ENCODE measurements at regions not wholly inside any gene's neighbourhood (a gene's known extent, or its start where the extent isn't known, plus 50 kb on each side); places are given as distances from the start of the nearest gene placed in this dataset.

DNA sequence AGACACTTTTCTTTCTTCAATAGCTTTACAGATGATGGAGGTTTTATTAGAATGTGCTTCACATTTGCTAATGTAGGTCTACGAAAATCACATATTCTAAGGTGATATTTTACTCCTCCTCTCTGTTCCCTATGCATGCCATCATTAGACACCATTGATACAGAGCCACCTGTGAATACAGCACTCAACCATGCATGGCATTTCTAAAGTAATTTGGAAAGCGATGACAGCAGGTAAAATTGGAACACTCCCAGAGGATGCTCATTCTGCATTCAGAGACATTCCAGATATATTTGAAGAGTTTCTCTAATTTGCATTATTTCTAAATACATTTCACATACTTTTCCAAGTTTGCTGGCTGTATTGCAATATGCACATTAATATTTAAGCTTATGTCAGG lies 65.3 kb upstream of the RIT2 start:
- DNase-seq (ENCODE audit: low spot score) = no peak
- Histone ChIP-seq H3K27ac (ENCODE audit: low read depth, low read length, poor library complexity, severe bottlenecking) (no peak overlapping the region), H3K4me3 (ENCODE audit: low read depth, low read length, poor library complexity, severe bottlenecking) (no peak overlapping the region), H3K27me3 (replicated peaks; ENCODE audit: insufficient read depth, low read depth, low read length, poor library complexity) (no peaks in the 10 kb centered on the region), H3K36me3 (ENCODE audit: insufficient read depth, low read length, poor library complexity, severe bottlenecking) (no peaks in the 10 kb centered on the region), H3K4me1 (ENCODE audit: insufficient read depth, low read length, poor library complexity, severe bottlenecking) (no peaks in the 10 kb centered on the region), H3K9me3 (ENCODE audit: low read depth, low read length, poor library complexity, severe bottlenecking) (no peaks in the 10 kb centered on the region)
- ChIA-PET CTCF (no interaction called here), POLR2A (ENCODE audit: low non-redundant PET) (no interaction called here)
- no TSS peak for BruUV-seq (replicated peaks)
- intact Hi-C loops (cut with micrococcal nuclease; ENCODE audit: unreplicated experiment) = no loop called here
- no peak for TF ChIP-seq EZH2 (IDR thresholded peaks at IDR 0.05; ENCODE audit: borderline replicate concordance, low read depth, low read length, poor library complexity, severe bottlenecking)
- TF ChIP-seq, protein P1, sequence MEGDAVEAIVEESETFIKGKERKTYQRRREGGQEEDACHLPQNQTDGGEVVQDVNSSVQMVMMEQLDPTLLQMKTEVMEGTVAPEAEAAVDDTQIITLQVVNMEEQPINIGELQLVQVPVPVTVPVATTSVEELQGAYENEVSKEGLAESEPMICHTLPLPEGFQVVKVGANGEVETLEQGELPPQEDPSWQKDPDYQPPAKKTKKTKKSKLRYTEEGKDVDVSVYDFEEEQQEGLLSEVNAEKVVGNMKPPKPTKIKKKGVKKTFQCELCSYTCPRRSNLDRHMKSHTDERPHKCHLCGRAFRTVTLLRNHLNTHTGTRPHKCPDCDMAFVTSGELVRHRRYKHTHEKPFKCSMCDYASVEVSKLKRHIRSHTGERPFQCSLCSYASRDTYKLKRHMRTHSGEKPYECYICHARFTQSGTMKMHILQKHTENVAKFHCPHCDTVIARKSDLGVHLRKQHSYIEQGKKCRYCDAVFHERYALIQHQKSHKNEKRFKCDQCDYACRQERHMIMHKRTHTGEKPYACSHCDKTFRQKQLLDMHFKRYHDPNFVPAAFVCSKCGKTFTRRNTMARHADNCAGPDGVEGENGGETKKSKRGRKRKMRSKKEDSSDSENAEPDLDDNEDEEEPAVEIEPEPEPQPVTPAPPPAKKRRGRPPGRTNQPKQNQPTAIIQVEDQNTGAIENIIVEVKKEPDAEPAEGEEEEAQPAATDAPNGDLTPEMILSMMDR (conservative IDR thresholded peaks at IDR 0.05; ENCODE audit: low read depth, low read length) = no peak

DNA sequence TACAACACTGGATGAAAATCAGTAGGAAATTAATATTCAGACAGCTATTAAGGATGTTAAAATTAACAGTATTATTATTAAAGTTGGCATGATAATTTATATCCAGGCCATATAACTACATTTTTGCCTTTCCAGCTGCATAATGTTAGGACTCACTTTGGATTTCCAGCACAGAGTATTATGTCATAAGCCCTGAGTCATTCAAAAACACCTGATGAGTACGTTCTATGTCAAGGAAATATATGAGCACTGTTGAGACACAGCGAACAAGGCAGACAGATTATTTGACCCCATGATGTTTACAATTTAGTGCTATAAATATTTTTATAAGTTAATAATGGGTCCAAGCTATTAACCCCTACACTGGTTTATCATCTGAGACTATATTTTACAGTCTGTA lies 59.8 kb upstream of the RIT2 start:
- no peak for DNase-seq (ENCODE audit: low spot score)
- TF ChIP-seq, protein P1 (conservative IDR thresholded peaks at IDR 0.05; ENCODE audit: low read depth, low read length) = no peak
- TF ChIP-seq EZH2 (IDR thresholded peaks at IDR 0.05; ENCODE audit: borderline replicate concordance, low read depth, low read length, poor library complexity, severe bottlenecking) = no peak
- Histone ChIP-seq H3K9me3 (ENCODE audit: low read depth, low read length, poor library complexity, severe bottlenecking) (no peaks in the 10 kb centered on the region), H3K27ac (ENCODE audit: low read depth, low read length, poor library complexity, severe bottlenecking) (no peak overlapping the region), H3K4me1 (ENCODE audit: insufficient read depth, low read length, poor library complexity, severe bottlenecking) (no peaks in the 10 kb centered on the region), H3K27me3 (replicated peaks; ENCODE audit: insufficient read depth, low read depth, low read length, poor library complexity) (no peaks in the 10 kb centered on the region), H3K36me3 (ENCODE audit: insufficient read depth, low read length, poor library complexity, severe bottlenecking) (no peaks in the 10 kb centered on the region), H3K4me3 (ENCODE audit: low read depth, low read length, poor library complexity, severe bottlenecking) (no peak overlapping the region)
- POLR2A ChIA-PET (ENCODE audit: low non-redundant PET) = no interaction called here
- intact Hi-C loops (cut with micrococcal nuclease; ENCODE audit: unreplicated experiment) = no loop called here
- no TSS peak for BruUV-seq (replicated peaks)
- CTCF ChIA-PET = no interaction called here

DNA sequence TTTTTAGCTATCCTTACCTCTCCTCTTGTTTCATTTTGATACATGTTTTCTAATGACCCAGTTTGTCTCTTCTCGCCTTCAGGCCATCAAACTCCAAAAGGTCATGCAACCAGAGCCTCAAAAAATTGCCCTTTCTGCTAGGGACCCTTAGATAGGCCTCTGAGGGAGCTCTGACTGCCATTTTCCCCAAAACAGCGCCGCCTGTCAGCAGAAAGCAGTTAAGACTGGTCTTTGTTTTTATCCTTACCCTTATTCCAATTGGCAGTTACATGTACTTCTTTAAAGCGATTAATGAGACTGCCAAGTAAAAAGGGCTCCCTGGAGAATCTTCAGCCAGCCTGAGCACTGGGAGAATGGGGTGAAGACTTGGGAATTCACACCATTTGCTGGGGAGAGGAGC lies 55.1 kb upstream of the RIT2 start:
- ChIA-PET POLR2A (ENCODE audit: low non-redundant PET) (no interaction called here), CTCF (no interaction called here)
- Histone ChIP-seq H3K9me3 (ENCODE audit: low read depth, low read length, poor library complexity, severe bottlenecking) (peaks cover 4% of the 10 kb centered on the region), H3K27ac (ENCODE audit: low read depth, low read length, poor library complexity, severe bottlenecking) (no peak overlapping the region), H3K27me3 (replicated peaks; ENCODE audit: insufficient read depth, low read depth, low read length, poor library complexity) (no peaks in the 10 kb centered on the region), H3K4me3 (ENCODE audit: low read depth, low read length, poor library complexity, severe bottlenecking) (no peak overlapping the region), H3K36me3 (ENCODE audit: insufficient read depth, low read length, poor library complexity, severe bottlenecking) (no peaks in the 10 kb centered on the region), H3K4me1 (ENCODE audit: insufficient read depth, low read length, poor library complexity, severe bottlenecking) (no peaks in the 10 kb centered on the region)
- peak; percentile 5 for DNase-seq (ENCODE audit: low spot score)
- no TSS peak for BruUV-seq (replicated peaks)
- no peak for TF ChIP-seq EZH2 (IDR thresholded peaks at IDR 0.05; ENCODE audit: borderline replicate concordance, low read depth, low read length, poor library complexity, severe bottlenecking)
- TF ChIP-seq, protein P1 (conservative IDR thresholded peaks at IDR 0.05; ENCODE audit: low read depth, low read length) = 0 out of 2 replicates have a peak, but pooled peaks have one; percentile 20
- intact Hi-C loops (cut with micrococcal nuclease; ENCODE audit: unreplicated experiment) = no loop called here
